Mesodermal cell (in vitro differentiated cells): ENCODE measurements at regions not wholly inside any gene's neighbourhood (a gene's known extent, or its start where the extent isn't known, plus 50 kb on each side); places are given as distances from the start of the nearest gene placed in this dataset.

ENCODE experiments used
- H3K27ac ChIP-seq: 2 replicates; pipeline ENCODE4 v1.7.0; 2013; ENCODE audit warnings: mild to moderate bottlenecking, low read depth, low read length, moderate library complexity; ENCODE audit not compliant: severe bottlenecking
- H3K36me3 ChIP-seq: 2 replicates; pipeline ENCODE4 v1.7.1; 2013; ENCODE audit warnings: mild to moderate bottlenecking, low read length, moderate library complexity; ENCODE audit not compliant: control insufficient read depth, insufficient read depth
- H3K4me1 ChIP-seq: one replicate; pipeline ENCODE4 v1.7.1; 2013; ENCODE audit warnings: mild to moderate bottlenecking, low read length; ENCODE audit not compliant: insufficient read depth, control insufficient read depth, poor library complexity, severe bottlenecking
- H3K4me3 ChIP-seq: 2 replicates; pipeline ENCODE4 v1.7.0; 2013; ENCODE audit warnings: low read length, control low read depth, mild to moderate bottlenecking; ENCODE audit not compliant: insufficient read depth, poor library complexity, severe bottlenecking; ENCODE audit errors: extremely low read depth
- H3K9me3 ChIP-seq: 2 replicates; pipeline ENCODE4 v1.7.1; 2013; ENCODE audit warnings: mild to moderate bottlenecking, low read length, moderate library complexity; ENCODE audit not compliant: control insufficient read depth
- WGBS, 2 experiments: methylation state at CpG; one replicate each; pipeline ENCODE4 v1.1.5; 2013; ENCODE audit warnings: missing lambda C conversion rate in 2 of 2; ENCODE audit not compliant: insufficient coverage in 2 of 2; 5-methylcytosine and 5-hydroxymethylcytosine counted together

- H3K27ac ChIP-seq = no peak overlapping the region
- H3K4me1 ChIP-seq = no peaks in the 10 kb centered on the region
- no peaks in the 10 kb centered on the region for H3K9me3 ChIP-seq
- no peak overlapping the region for H3K4me3 ChIP-seq
- 83 to 100% methylated on average over 1 to 2 of the region's 2 CpGs for WGBS, 2 experiments
- no peaks in the 10 kb centered on the region for H3K36me3 ChIP-seq
Observed at GRCh38 chr5:18091758-18092157, 457.5 kb downstream of the TAF11L14 start.

- no peak overlapping the region for H3K4me3 ChIP-seq
- H3K9me3 ChIP-seq = no peaks in the 10 kb centered on the region
- WGBS, 2 experiments = no CpG with 5 or more reads among the region's 2 CpGs
- H3K36me3 ChIP-seq = no peaks in the 10 kb centered on the region
- H3K4me1 ChIP-seq = no peaks in the 10 kb centered on the region
- H3K27ac ChIP-seq = no peak overlapping the region
Observed at GRCh38 chr5:18095061-18095460, 460.8 kb downstream of the TAF11L14 start.

GRCh38 chr5:18097817-18098216, 463.6 kb downstream of the TAF11L14 start:
- no peaks in the 10 kb centered on the region for H3K4me1 ChIP-seq
- no peak overlapping the region for H3K27ac ChIP-seq
- H3K36me3 ChIP-seq = no peaks in the 10 kb centered on the region
- WGBS, 2 experiments = 60 to 78% methylated on average over 4 to 5 of the region's 5 CpGs
- H3K4me3 ChIP-seq = no peak overlapping the region
- no peaks in the 10 kb centered on the region for H3K9me3 ChIP-seq

- no peaks in the 10 kb centered on the region for H3K4me1 ChIP-seq
- H3K27ac ChIP-seq = no peak overlapping the region
- H3K36me3 ChIP-seq = no peaks in the 10 kb centered on the region
- no peaks in the 10 kb centered on the region for H3K9me3 ChIP-seq
- no CpG with 5 or more reads among the region's 2 CpGs for WGBS, 2 experiments
- no peak overlapping the region for H3K4me3 ChIP-seq
Observed at GRCh38 chr5:18098691-18099090, 464.4 kb downstream of the TAF11L14 start.

- H3K36me3 ChIP-seq = no peaks in the 10 kb centered on the region
- no peaks in the 10 kb centered on the region for H3K4me1 ChIP-seq
- 83% methylated on average over 1 of the region's 2 CpGs; no CpG with 5 or more reads in 1 of the 2 experiments for WGBS, 2 experiments
- no peak overlapping the region for H3K27ac ChIP-seq
- no peaks in the 10 kb centered on the region for H3K9me3 ChIP-seq
- no peak overlapping the region for H3K4me3 ChIP-seq
Observed at GRCh38 chr5:18099261-18099660, 465.0 kb downstream of the TAF11L14 start.

- Histone ChIP-seq H3K4me1 (no peaks in the 10 kb centered on the region), H3K36me3 (no peaks in the 10 kb centered on the region), H3K9me3 (no peaks in the 10 kb centered on the region), H3K27ac (no peak overlapping the region), H3K4me3 (no peak overlapping the region)
Observed at GRCh38 chr5:18101532-18101931, 467.3 kb downstream of the TAF11L14 start.

GRCh38 chr5:18102733-18103132, 468.5 kb downstream of the TAF11L14 start:
- 92 to 100% methylated on average over 1 of the region's 1 CpG for WGBS, 2 experiments
- no peak overlapping the region for H3K4me3 ChIP-seq
- no peaks in the 10 kb centered on the region for H3K36me3 ChIP-seq
- no peaks in the 10 kb centered on the region for H3K4me1 ChIP-seq
- H3K27ac ChIP-seq = no peak overlapping the region
- H3K9me3 ChIP-seq = no peaks in the 10 kb centered on the region

GRCh38 chr5:18105449-18105848, 471.2 kb downstream of the TAF11L14 start:
- no peak overlapping the region for H3K4me3 ChIP-seq
- H3K9me3 ChIP-seq = no peaks in the 10 kb centered on the region
- WGBS, 2 experiments = no CpG with 5 or more reads among the region's 1 CpG
- no peaks in the 10 kb centered on the region for H3K36me3 ChIP-seq
- H3K4me1 ChIP-seq = no peaks in the 10 kb centered on the region
- H3K27ac ChIP-seq = no peak overlapping the region

- 85% methylated on average over 2 of the region's 5 CpGs; no CpG with 5 or more reads in 1 of the 2 experiments for WGBS, 2 experiments
- no peak overlapping the region for H3K4me3 ChIP-seq
- H3K27ac ChIP-seq = no peak overlapping the region
- no peaks in the 10 kb centered on the region for H3K4me1 ChIP-seq
- no peaks in the 10 kb centered on the region for H3K9me3 ChIP-seq
- H3K36me3 ChIP-seq = no peaks in the 10 kb centered on the region
Observed at GRCh38 chr5:18111906-18112465, 477.7 kb downstream of the TAF11L14 start.

- H3K4me3 ChIP-seq = no peak overlapping the region
- WGBS, 2 experiments = 92 to 100% methylated on average over 1 of the region's 3 CpGs
- H3K36me3 ChIP-seq = no peaks in the 10 kb centered on the region
- H3K27ac ChIP-seq = no peak overlapping the region
- H3K4me1 ChIP-seq = no peaks in the 10 kb centered on the region
- H3K9me3 ChIP-seq = no peaks in the 10 kb centered on the region
Observed at GRCh38 chr5:18113721-18114120, 479.5 kb downstream of the TAF11L14 start.

GRCh38 chr5:18114151-18114757, 480.0 kb downstream of the TAF11L14 start:
- WGBS, 2 experiments = 60 to 91% methylated on average over 1 to 4 of the region's 6 CpGs
- peaks cover 3% of the 10 kb centered on the region for H3K4me1 ChIP-seq
- H3K9me3 ChIP-seq = no peaks in the 10 kb centered on the region
- H3K4me3 ChIP-seq = no peak overlapping the region
- no peaks in the 10 kb centered on the region for H3K36me3 ChIP-seq
- no peak overlapping the region for H3K27ac ChIP-seq
